ENCODE measurements at regions not wholly inside any gene's neighbourhood (a gene's known extent, or its start where the extent isn't known, plus 50 kb on each side); places are given as distances from the start of the nearest gene placed in this dataset.

DNA sequence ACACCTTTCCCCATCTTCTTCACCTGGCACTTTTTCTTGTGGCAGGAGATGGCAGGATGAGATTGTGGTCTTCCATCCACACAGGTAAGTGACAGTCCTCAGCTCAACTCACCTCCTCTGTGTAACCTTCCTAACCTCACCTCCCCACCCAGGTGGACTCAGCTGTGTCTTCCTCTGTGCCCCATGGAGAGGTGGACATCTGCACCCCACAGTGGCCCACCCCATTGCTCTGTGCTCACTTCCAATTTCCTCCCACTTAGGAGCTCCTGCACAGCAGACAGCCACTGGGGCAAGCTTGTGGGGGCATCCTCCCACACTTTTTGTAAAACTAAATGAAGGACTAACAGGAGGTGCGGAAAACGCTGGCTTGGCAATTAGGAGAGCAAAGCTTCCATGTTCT is 61.6 kb downstream of the MSX1 start:
- no peak for DNase-seq
- Histone ChIP-seq H3K9me3 (ENCODE audit: low read length) (no peaks in the 10 kb centered on the region), H2AFZ (ENCODE audit: low read length) (no peak overlapping the region), H3K4me1 (ENCODE audit: insufficient read depth, low read length) (no peaks in the 10 kb centered on the region), H3K4me2 (ENCODE audit: low read length) (no peak overlapping the region), H4K20me1 (ENCODE audit: low read length) (no peaks in the 10 kb centered on the region), H3K27ac (ENCODE audit: low read length) (no peak overlapping the region), H3K9me2 (replicated peaks; ENCODE audit: low read length) (no peaks in the 10 kb centered on the region), H3K36me3 (ENCODE audit: low read depth, low read length) (no peaks in the 10 kb centered on the region), H3K79me2 (ENCODE audit: low read length) (no peaks in the 10 kb centered on the region), H3F3A (ENCODE audit: low read length, unreplicated experiment) (no peaks in the 10 kb centered on the region), H3K27me3 (ENCODE audit: low read length) (no peaks in the 10 kb centered on the region), H3K9ac (ENCODE audit: low read length) (no peak overlapping the region), H3K4me3 (ENCODE audit: low read length) (no peak overlapping the region)
- BruUV-seq (replicated peaks): no TSS peak
- no peak for ATAC-seq
- intact Hi-C loops (cut with micrococcal nuclease): no loop called here
- TF ChIP-seq, protein P1, sequence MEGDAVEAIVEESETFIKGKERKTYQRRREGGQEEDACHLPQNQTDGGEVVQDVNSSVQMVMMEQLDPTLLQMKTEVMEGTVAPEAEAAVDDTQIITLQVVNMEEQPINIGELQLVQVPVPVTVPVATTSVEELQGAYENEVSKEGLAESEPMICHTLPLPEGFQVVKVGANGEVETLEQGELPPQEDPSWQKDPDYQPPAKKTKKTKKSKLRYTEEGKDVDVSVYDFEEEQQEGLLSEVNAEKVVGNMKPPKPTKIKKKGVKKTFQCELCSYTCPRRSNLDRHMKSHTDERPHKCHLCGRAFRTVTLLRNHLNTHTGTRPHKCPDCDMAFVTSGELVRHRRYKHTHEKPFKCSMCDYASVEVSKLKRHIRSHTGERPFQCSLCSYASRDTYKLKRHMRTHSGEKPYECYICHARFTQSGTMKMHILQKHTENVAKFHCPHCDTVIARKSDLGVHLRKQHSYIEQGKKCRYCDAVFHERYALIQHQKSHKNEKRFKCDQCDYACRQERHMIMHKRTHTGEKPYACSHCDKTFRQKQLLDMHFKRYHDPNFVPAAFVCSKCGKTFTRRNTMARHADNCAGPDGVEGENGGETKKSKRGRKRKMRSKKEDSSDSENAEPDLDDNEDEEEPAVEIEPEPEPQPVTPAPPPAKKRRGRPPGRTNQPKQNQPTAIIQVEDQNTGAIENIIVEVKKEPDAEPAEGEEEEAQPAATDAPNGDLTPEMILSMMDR (conservative IDR thresholded peaks at IDR 0.05; ENCODE audit: low read depth, low read length): no peak
- TF ChIP-seq EZH2phosphoT487 (IDR thresholded peaks at IDR 0.05; ENCODE audit: borderline replicate concordance, low read length) (no peak), EZH2 (IDR thresholded peaks at IDR 0.05; ENCODE audit: low read length, unreplicated experiment) (no peak)
- ChIA-PET CTCF (no interaction called here), POLR2A (ENCODE audit: unreplicated experiment) (no interaction called here)

DNA sequence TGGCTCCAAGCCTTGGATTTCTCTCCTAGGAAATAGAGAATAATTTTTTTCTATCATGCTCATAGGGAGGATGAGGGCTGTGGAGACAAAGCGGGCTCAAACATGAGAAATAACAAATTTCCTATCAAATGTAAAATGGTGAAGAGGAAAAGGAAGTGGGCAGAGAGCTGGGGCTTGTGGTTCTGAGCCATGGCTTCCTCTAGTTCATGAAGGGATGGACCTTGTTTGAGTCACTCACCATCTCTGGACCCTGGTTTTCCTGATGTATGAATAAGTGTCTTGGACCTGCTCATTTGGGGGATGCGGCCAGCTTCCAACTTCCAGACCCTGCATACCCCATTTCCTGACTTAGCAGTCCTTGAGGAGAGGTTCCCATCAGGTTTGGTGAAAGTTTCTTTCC is 63.0 kb downstream of the MSX1 start:
- no peaks in the 10 kb centered on the region for H4K20me1 ChIP-seq (ENCODE audit: low read length)
- TF ChIP-seq, protein P1 (conservative IDR thresholded peaks at IDR 0.05; ENCODE audit: low read depth, low read length): no peak
- TF ChIP-seq EZH2phosphoT487 (IDR thresholded peaks at IDR 0.05; ENCODE audit: borderline replicate concordance, low read length): no peak
- TF ChIP-seq EZH2 (IDR thresholded peaks at IDR 0.05; ENCODE audit: low read length, unreplicated experiment): no peak
- ChIA-PET POLR2A (ENCODE audit: unreplicated experiment) (no interaction called here), CTCF (no interaction called here)
- H3K9ac ChIP-seq (ENCODE audit: low read length): no peak overlapping the region
- no peaks in the 10 kb centered on the region for H3K9me3 ChIP-seq (ENCODE audit: low read length)
- no peaks in the 10 kb centered on the region for H3F3A ChIP-seq (ENCODE audit: low read length, unreplicated experiment)
- DNase-seq (no peak), ATAC-seq (no peak)
- no peaks in the 10 kb centered on the region for H3K36me3 ChIP-seq (ENCODE audit: low read depth, low read length)
- H3K4me1 ChIP-seq (ENCODE audit: insufficient read depth, low read length): no peaks in the 10 kb centered on the region
- no peaks in the 10 kb centered on the region for H3K79me2 ChIP-seq (ENCODE audit: low read length)
- no peak overlapping the region for H3K4me3 ChIP-seq (ENCODE audit: low read length)
- no peak overlapping the region for H3K27ac ChIP-seq (ENCODE audit: low read length)
- no TSS peak for BruUV-seq (replicated peaks)
- H3K4me2 ChIP-seq (ENCODE audit: low read length): no peak overlapping the region
- H3K27me3 ChIP-seq (ENCODE audit: low read length): no peaks in the 10 kb centered on the region
- H3K9me2 ChIP-seq (replicated peaks; ENCODE audit: low read length): no peaks in the 10 kb centered on the region
- no peak overlapping the region for H2AFZ ChIP-seq (ENCODE audit: low read length)
- intact Hi-C loops (cut with micrococcal nuclease): no loop called here

DNA sequence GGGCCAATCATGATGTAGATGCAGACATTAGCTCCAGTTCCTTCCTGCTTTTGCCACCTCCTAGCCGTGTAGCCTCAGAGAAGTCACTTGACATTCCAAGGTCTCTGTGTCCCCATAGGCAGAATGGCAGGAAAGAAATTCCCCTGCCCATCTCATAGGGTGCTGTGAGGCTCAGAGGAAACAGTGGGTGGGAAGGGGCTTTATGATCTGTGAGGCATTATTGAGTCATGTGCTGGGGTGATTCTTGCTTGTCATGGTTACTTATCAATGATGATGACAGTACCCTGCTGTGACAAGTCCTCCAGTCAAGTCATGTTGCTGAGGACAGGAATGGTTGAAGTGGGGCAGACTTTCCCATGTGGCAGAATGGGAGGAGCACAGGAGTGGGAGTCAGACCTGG is 63.7 kb downstream of the MSX1 start:
- no TSS peak for BruUV-seq (replicated peaks)
- no peak for TF ChIP-seq EZH2phosphoT487 (IDR thresholded peaks at IDR 0.05; ENCODE audit: borderline replicate concordance, low read length)
- TF ChIP-seq EZH2 (IDR thresholded peaks at IDR 0.05; ENCODE audit: low read length, unreplicated experiment): no peak
- TF ChIP-seq, protein P1 (conservative IDR thresholded peaks at IDR 0.05; ENCODE audit: low read depth, low read length): no peak
- intact Hi-C loops (cut with micrococcal nuclease): no loop called here
- Histone ChIP-seq H3K27me3 (ENCODE audit: low read length) (no peaks in the 10 kb centered on the region), H3K9me3 (ENCODE audit: low read length) (no peaks in the 10 kb centered on the region), H4K20me1 (ENCODE audit: low read length) (no peaks in the 10 kb centered on the region), H3K36me3 (ENCODE audit: low read depth, low read length) (no peaks in the 10 kb centered on the region), H3K27ac (ENCODE audit: low read length) (no peak overlapping the region), H3K4me3 (ENCODE audit: low read length) (no peak overlapping the region), H3K9me2 (replicated peaks; ENCODE audit: low read length) (no peaks in the 10 kb centered on the region), H3F3A (ENCODE audit: low read length, unreplicated experiment) (no peaks in the 10 kb centered on the region), H3K79me2 (ENCODE audit: low read length) (no peaks in the 10 kb centered on the region), H2AFZ (ENCODE audit: low read length) (no peak overlapping the region), H3K4me2 (ENCODE audit: low read length) (no peak overlapping the region), H3K4me1 (ENCODE audit: insufficient read depth, low read length) (no peaks in the 10 kb centered on the region), H3K9ac (ENCODE audit: low read length) (no peak overlapping the region)
- CTCF ChIA-PET: no interaction called here
- POLR2A ChIA-PET (ENCODE audit: unreplicated experiment): no interaction called here
- ATAC-seq (no peak), DNase-seq (no peak)

Data from PC-3 (cell line).